ENCODE measurements at regions not wholly inside any gene's neighbourhood (a gene's known extent, or its start where the extent isn't known, plus 50 kb on each side); places are given as distances from the start of the nearest gene placed in this dataset.

GRCh38 chr16:26252598-26252997 is 560.8 kb downstream of the HS3ST4 start:
- peaks cover 2% of the 10 kb centered on the region for H3K27me3 Mint-ChIP-seq (ENCODE audit: insufficient read depth, unreplicated experiment)
- intact Hi-C loops (cut with micrococcal nuclease; ENCODE audit: unreplicated experiment), result no loop called here
- no peaks in the 10 kb centered on the region for H3K36me3 ChIP-seq (ENCODE audit: control insufficient read depth, insufficient read depth, low read length)
- H3K27me3 ChIP-seq (replicated peaks; ENCODE audit: control insufficient read depth, insufficient read depth, low read length), result no peaks in the 10 kb centered on the region
- no TSS peak for BruUV-seq (replicated peaks)
- H3K9me3 Mint-ChIP-seq (ENCODE audit: unreplicated experiment), result peaks cover 15% of the 10 kb centered on the region
- DNase-seq, result no peak
- POLR2A ChIA-PET, result no interaction called here
- no peak for TF ChIP-seq CTCF (IDR thresholded peaks at IDR 0.05; ENCODE audit: insufficient read depth in 1 of 2, low read depth in 1 of 2, low read length in 1 of 2, severe bottlenecking in 1 of 2, unreplicated experiment in 1 of 2)
- CTCF ChIA-PET, result no interaction called here
- H3K4me1 Mint-ChIP-seq (ENCODE audit: low read depth, unreplicated experiment), result no peaks in the 10 kb centered on the region
- H3K27ac Mint-ChIP-seq (ENCODE audit: unreplicated experiment), result no peak overlapping the region
- H3K36me3 Mint-ChIP-seq (ENCODE audit: insufficient read depth, unreplicated experiment), result no peaks in the 10 kb centered on the region
- no peaks in the 10 kb centered on the region for H3K9me3 ChIP-seq
- no peak overlapping the region for H3K4me3 Mint-ChIP-seq (ENCODE audit: unreplicated experiment)
- no peaks in the 10 kb centered on the region for H3K4me1 ChIP-seq
- H3K4me3 ChIP-seq (ENCODE audit: low read depth, low read length), result no peak overlapping the region

GRCh38 chr16:26261621-26262020 is 569.9 kb downstream of the HS3ST4 start:
- Histone ChIP-seq H3K36me3 (ENCODE audit: control insufficient read depth, insufficient read depth, low read length) (no peaks in the 10 kb centered on the region), H3K4me1 (no peaks in the 10 kb centered on the region), H3K4me3 (ENCODE audit: low read depth, low read length) (no peak overlapping the region), H3K27me3 (replicated peaks; ENCODE audit: control insufficient read depth, insufficient read depth, low read length) (no peaks in the 10 kb centered on the region), H3K9me3 (no peaks in the 10 kb centered on the region)
- H3K27me3 Mint-ChIP-seq (ENCODE audit: insufficient read depth, unreplicated experiment), result no peaks in the 10 kb centered on the region
- no peaks in the 10 kb centered on the region for H3K9me3 Mint-ChIP-seq (ENCODE audit: unreplicated experiment)
- intact Hi-C loops (cut with micrococcal nuclease; ENCODE audit: unreplicated experiment), result no loop called here
- POLR2A ChIA-PET, result no interaction called here
- no peak for DNase-seq
- CTCF ChIA-PET, result no interaction called here
- H3K4me3 Mint-ChIP-seq (ENCODE audit: unreplicated experiment), result no peak overlapping the region
- BruUV-seq (replicated peaks), result no TSS peak
- H3K4me1 Mint-ChIP-seq (ENCODE audit: low read depth, unreplicated experiment), result no peaks in the 10 kb centered on the region
- no peaks in the 10 kb centered on the region for H3K36me3 Mint-ChIP-seq (ENCODE audit: insufficient read depth, unreplicated experiment)
- H3K27ac Mint-ChIP-seq (ENCODE audit: unreplicated experiment), result no peak overlapping the region
- no peak for TF ChIP-seq CTCF (IDR thresholded peaks at IDR 0.05; ENCODE audit: insufficient read depth in 1 of 2, low read depth in 1 of 2, low read length in 1 of 2, severe bottlenecking in 1 of 2, unreplicated experiment in 1 of 2)

- H3K4me3 Mint-ChIP-seq (ENCODE audit: unreplicated experiment), result no peak overlapping the region
- Histone ChIP-seq H3K27me3 (replicated peaks; ENCODE audit: control insufficient read depth, insufficient read depth, low read length) (no peaks in the 10 kb centered on the region), H3K36me3 (ENCODE audit: control insufficient read depth, insufficient read depth, low read length) (no peaks in the 10 kb centered on the region), H3K4me1 (no peaks in the 10 kb centered on the region), H3K9me3 (no peaks in the 10 kb centered on the region), H3K4me3 (ENCODE audit: low read depth, low read length) (no peak overlapping the region)
- ChIA-PET CTCF (no interaction called here), POLR2A (no interaction called here)
- no peak for DNase-seq
- no peaks in the 10 kb centered on the region for H3K36me3 Mint-ChIP-seq (ENCODE audit: insufficient read depth, unreplicated experiment)
- H3K4me1 Mint-ChIP-seq (ENCODE audit: low read depth, unreplicated experiment), result no peaks in the 10 kb centered on the region
- H3K27me3 Mint-ChIP-seq (ENCODE audit: insufficient read depth, unreplicated experiment), result no peaks in the 10 kb centered on the region
- H3K27ac Mint-ChIP-seq (ENCODE audit: unreplicated experiment), result no peak overlapping the region
- intact Hi-C loops (cut with micrococcal nuclease; ENCODE audit: unreplicated experiment), result no loop called here
- BruUV-seq (replicated peaks), result no TSS peak
- no peaks in the 10 kb centered on the region for H3K9me3 Mint-ChIP-seq (ENCODE audit: unreplicated experiment)
- no peak for TF ChIP-seq CTCF (IDR thresholded peaks at IDR 0.05; ENCODE audit: insufficient read depth in 1 of 2, low read depth in 1 of 2, low read length in 1 of 2, severe bottlenecking in 1 of 2, unreplicated experiment in 1 of 2)
Measured at GRCh38 chr16:26263406-26263805, 571.6 kb downstream of the HS3ST4 start.
